ENCODE measurements at regions not wholly inside any gene's neighbourhood (a gene's known extent, or its start where the extent isn't known, plus 50 kb on each side); places are given as distances from the start of the nearest gene placed in this dataset.

- TF ChIP-seq POLR2A (IDR thresholded peaks at IDR 0.05): no peak
- no peak for TF ChIP-seq CTCF (IDR thresholded peaks at IDR 0.05)
Observed at GRCh38 chr14:98835825-98836100, 436.2 kb downstream of the BCL11B start.
